Neural cell (in vitro differentiated cells): ENCODE measurements at regions not wholly inside any gene's neighbourhood (a gene's known extent, or its start where the extent isn't known, plus 50 kb on each side); places are given as distances from the start of the nearest gene placed in this dataset.

Experiments
- H2AFZ ChIP-seq: fragments of 200-600, 300-800 bp; sonication (generic), shearing (Covaris generic); 2 replicates; pipeline ENCODE4 v1.6.0; 2014; ENCODE audit warnings: low read depth, mild to moderate bottlenecking, antibody characterized with exemption, low read length, moderate library complexity
- H3F3A ChIP-seq: fragments of 200-600 bp; shearing (Covaris generic); 2 replicates; pipeline ENCODE4 v1.6.1; 2016; ENCODE audit warnings: mild to moderate bottlenecking, moderate library complexity, mixed read lengths, antibody characterized with exemption, low read length; ENCODE audit not compliant: insufficient read depth, poor library complexity, severe bottlenecking
- H3K27ac ChIP-seq: fragments of 200-600, 300-800 bp; sonication (generic), shearing (Covaris generic); 2 replicates; pipeline ENCODE4 v1.5.1; 2014; ENCODE audit warnings: mild to moderate bottlenecking, low read length, moderate library complexity
- H3K27me3 ChIP-seq: fragments of 300-800, 200-600 bp; sonication (generic), shearing (Covaris generic); 2 replicates; pipeline ENCODE4 v1.6.0; 2014; ENCODE audit warnings: mild to moderate bottlenecking, low read depth, low read length, moderate library complexity; ENCODE audit not compliant: insufficient read depth
- H3K36me3 ChIP-seq: fragments of 300-800, 200-600 bp; sonication (generic), shearing (Covaris generic); 2 replicates; pipeline ENCODE4 v1.5.1; 2014; ENCODE audit warnings: mild to moderate bottlenecking, antibody characterized with exemption, low read length, moderate library complexity; ENCODE audit not compliant: insufficient read depth
- H3K4me2 ChIP-seq: fragments of 300-800, 200-600 bp; sonication (generic), shearing (Covaris generic); 2 replicates; pipeline ENCODE4 v1.6.0; 2014; ENCODE audit warnings: mild to moderate bottlenecking, low read length
- H3K4me3 ChIP-seq: fragments of 300-800, 200-600 bp; sonication (generic), shearing (Covaris generic); 2 replicates; pipeline ENCODE4 v1.5.1; 2014; ENCODE audit warnings: mild to moderate bottlenecking, low read length, moderate library complexity
- H3K79me2 ChIP-seq: fragments of 200-600 bp; shearing (Covaris generic); replicated peaks from 2 replicates; pipeline ENCODE4 v1.6.0; 2014; ENCODE audit warnings: mild to moderate bottlenecking, low read length, moderate library complexity; ENCODE audit not compliant: insufficient read depth
- H3K9ac ChIP-seq: fragments of 300-800, 200-600 bp; sonication (generic), shearing (Covaris generic); 2 replicates; pipeline ENCODE4 v1.6.1; 2016; ENCODE audit warnings: mild to moderate bottlenecking, low read length, mixed read lengths
- H3K9me2 ChIP-seq: fragments of 200-600 bp; shearing (Covaris generic); 2 replicates; pipeline ENCODE4 v1.6.1; 2016; ENCODE audit warnings: mild to moderate bottlenecking, low read length, mixed read lengths; ENCODE audit not compliant: insufficient read depth
- H3K9me3 ChIP-seq: fragments of 200-600, 300-800 bp; sonication (generic), shearing (Covaris generic); 2 replicates; pipeline ENCODE4 v1.6.1; 2016; ENCODE audit warnings: mild to moderate bottlenecking, mixed run types, low read length, moderate library complexity, mixed read lengths
- H4K20me1 ChIP-seq: fragments of 200-600 bp; shearing (Covaris generic); 2 replicates; pipeline ENCODE4 v1.6.1; 2016; ENCODE audit warnings: mild to moderate bottlenecking, mixed run types; ENCODE audit not compliant: insufficient read depth
- CTCF ChIP-seq: fragments of 450-650 bp; IDR thresholded peaks from 2 replicates; pipeline ENCODE4 v1.5.1; 2014; ENCODE audit warnings: antibody characterized with exemption, mild to moderate bottlenecking, moderate library complexity; ENCODE audit not compliant: poor library complexity, severe bottlenecking
- EP300 ChIP-seq: fragments of 450-650 bp; conservative IDR thresholded peaks from 2 replicates; pipeline ENCODE4 v1.6.1; 2014; ENCODE audit warnings: antibody characterized with exemption, mild to moderate bottlenecking, moderate library complexity; ENCODE audit not compliant: poor library complexity, severe bottlenecking
- EZH2 ChIP-seq: fragments of 200-600, 300-800 bp; shearing (Covaris generic), sonication (generic); IDR thresholded peaks from 2 replicates; pipeline ENCODE4 v1.6.1; 2014; ENCODE audit warnings: antibody characterized with exemption, low read length, borderline replicate concordance, mild to moderate bottlenecking; ENCODE audit not compliant: insufficient read depth, poor library complexity, severe bottlenecking
- MXI1 ChIP-seq: fragments of 450-650 bp; conservative IDR thresholded peaks from 2 replicates; pipeline ENCODE4 v1.6.1; 2014; ENCODE audit warnings: antibody characterized with exemption, mild to moderate bottlenecking; ENCODE audit not compliant: poor library complexity, severe bottlenecking
- POLR2AphosphoS5 ChIP-seq: IDR thresholded peaks from 2 replicates; pipeline ENCODE4 v1.6.1; 2012
- RAD21 ChIP-seq: fragments of 450-650 bp; conservative IDR thresholded peaks from 2 replicates; pipeline ENCODE4 v1.6.1; 2014; ENCODE audit warnings: antibody characterized with exemption, mild to moderate bottlenecking, moderate library complexity
- REST ChIP-seq: IDR thresholded peaks from 2 replicates; pipeline ENCODE4 v1.6.1; 2012; ENCODE audit warnings: borderline replicate concordance
- SMC3 ChIP-seq: fragments of 450-650 bp; conservative IDR thresholded peaks from 2 replicates; pipeline ENCODE4 v1.6.1; 2014; ENCODE audit warnings: antibody characterized with exemption, mild to moderate bottlenecking, moderate library complexity; ENCODE audit not compliant: poor library complexity
- TAF1 ChIP-seq: IDR thresholded peaks from 2 replicates; pipeline ENCODE4 v1.6.1; 2012; ENCODE audit warnings: low read depth

- H2AFZ ChIP-seq = no peak overlapping the region
- no peaks in the 10 kb centered on the region for H3K36me3 ChIP-seq
- no peak overlapping the region for H3K9ac ChIP-seq
- no peaks in the 10 kb centered on the region for H3K27me3 ChIP-seq
- no peaks in the 10 kb centered on the region for H3K9me3 ChIP-seq
- H4K20me1 ChIP-seq = no peaks in the 10 kb centered on the region
- no peaks in the 10 kb centered on the region for H3K79me2 ChIP-seq
- no peak overlapping the region for H3K27ac ChIP-seq
- H3K4me2 ChIP-seq = no peak overlapping the region
- no peaks in the 10 kb centered on the region for H3F3A ChIP-seq
- TF ChIP-seq CTCF = no peak
- no peak overlapping the region for H3K4me3 ChIP-seq
- H3K9me2 ChIP-seq = no peaks in the 10 kb centered on the region
Measured at GRCh38 chr2:138223319-138223718, 259.0 kb downstream of the HNMT start.

DNA sequence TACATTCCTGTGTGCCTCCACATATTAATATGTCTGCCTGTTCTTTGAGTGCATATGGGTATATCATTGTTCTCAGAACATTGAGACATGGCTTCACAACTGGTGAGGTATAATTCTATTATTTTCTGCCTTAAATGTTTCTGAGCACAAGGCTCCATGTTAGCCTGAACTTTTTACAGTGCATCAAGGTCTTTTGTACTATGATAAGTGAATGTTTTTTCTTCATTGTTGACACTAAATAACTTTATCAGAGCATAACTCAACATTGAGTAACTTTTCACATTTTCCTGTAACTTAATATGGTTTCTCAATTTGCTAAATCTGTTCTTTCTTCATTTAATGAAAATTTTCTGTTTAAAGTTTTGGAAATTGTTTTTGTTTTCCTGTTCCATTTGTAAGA lies 262.9 kb downstream of the HNMT start:
- no peak overlapping the region for H3K4me3 ChIP-seq
- no peak overlapping the region for H2AFZ ChIP-seq
- H3K27ac ChIP-seq = no peak overlapping the region
- TF ChIP-seq SMC3 (no peak), EZH2 (no peak), TAF1 (no peak), MXI1 (no peak), REST (no peak), RAD21 (no peak), EP300 (no peak), POLR2AphosphoS5 (no peak), CTCF (no peak)
- H4K20me1 ChIP-seq = no peaks in the 10 kb centered on the region
- H3K9ac ChIP-seq = no peak overlapping the region
- no peaks in the 10 kb centered on the region for H3K9me2 ChIP-seq
- H3K36me3 ChIP-seq = no peaks in the 10 kb centered on the region
- no peak overlapping the region for H3K4me2 ChIP-seq
- no peaks in the 10 kb centered on the region for H3F3A ChIP-seq
- no peaks in the 10 kb centered on the region for H3K9me3 ChIP-seq
- no peaks in the 10 kb centered on the region for H3K27me3 ChIP-seq
- no peaks in the 10 kb centered on the region for H3K79me2 ChIP-seq
